ENCODE measurements at regions not wholly inside any gene's neighbourhood (a gene's known extent, or its start where the extent isn't known, plus 50 kb on each side); places are given as distances from the start of the nearest gene placed in this dataset.

- 50% methylated on average over 6 of the region's 6 CpGs for WGBS
- Histone ChIP-seq H3K27me3 (replicated peaks; ENCODE audit: insufficient read depth) (no peaks in the 10 kb centered on the region), H3K9me3 (no peaks in the 10 kb centered on the region), H3K36me3 (no peaks in the 10 kb centered on the region), H3K27ac (no peak overlapping the region), H3K4me3 (no peak overlapping the region), H3K4me1 (replicated peaks) (no peaks in the 10 kb centered on the region)
- DNase-seq (ENCODE audit: low spot score), result no peak
- intact Hi-C loops (cut with DNase I), result no loop called here
- TF ChIP-seq, protein P1, sequence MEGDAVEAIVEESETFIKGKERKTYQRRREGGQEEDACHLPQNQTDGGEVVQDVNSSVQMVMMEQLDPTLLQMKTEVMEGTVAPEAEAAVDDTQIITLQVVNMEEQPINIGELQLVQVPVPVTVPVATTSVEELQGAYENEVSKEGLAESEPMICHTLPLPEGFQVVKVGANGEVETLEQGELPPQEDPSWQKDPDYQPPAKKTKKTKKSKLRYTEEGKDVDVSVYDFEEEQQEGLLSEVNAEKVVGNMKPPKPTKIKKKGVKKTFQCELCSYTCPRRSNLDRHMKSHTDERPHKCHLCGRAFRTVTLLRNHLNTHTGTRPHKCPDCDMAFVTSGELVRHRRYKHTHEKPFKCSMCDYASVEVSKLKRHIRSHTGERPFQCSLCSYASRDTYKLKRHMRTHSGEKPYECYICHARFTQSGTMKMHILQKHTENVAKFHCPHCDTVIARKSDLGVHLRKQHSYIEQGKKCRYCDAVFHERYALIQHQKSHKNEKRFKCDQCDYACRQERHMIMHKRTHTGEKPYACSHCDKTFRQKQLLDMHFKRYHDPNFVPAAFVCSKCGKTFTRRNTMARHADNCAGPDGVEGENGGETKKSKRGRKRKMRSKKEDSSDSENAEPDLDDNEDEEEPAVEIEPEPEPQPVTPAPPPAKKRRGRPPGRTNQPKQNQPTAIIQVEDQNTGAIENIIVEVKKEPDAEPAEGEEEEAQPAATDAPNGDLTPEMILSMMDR (IDR thresholded peaks at IDR 0.05), result no peak
- TF ChIP-seq POLR2A (IDR thresholded peaks at IDR 0.05), result no peak
- no peak for TF ChIP-seq POLR2AphosphoS5 (IDR thresholded peaks at IDR 0.05)
These were observed 769.9 kb upstream of the ADAMTS16 start for GRCh38 chr5:4370218-4370617.

DNA sequence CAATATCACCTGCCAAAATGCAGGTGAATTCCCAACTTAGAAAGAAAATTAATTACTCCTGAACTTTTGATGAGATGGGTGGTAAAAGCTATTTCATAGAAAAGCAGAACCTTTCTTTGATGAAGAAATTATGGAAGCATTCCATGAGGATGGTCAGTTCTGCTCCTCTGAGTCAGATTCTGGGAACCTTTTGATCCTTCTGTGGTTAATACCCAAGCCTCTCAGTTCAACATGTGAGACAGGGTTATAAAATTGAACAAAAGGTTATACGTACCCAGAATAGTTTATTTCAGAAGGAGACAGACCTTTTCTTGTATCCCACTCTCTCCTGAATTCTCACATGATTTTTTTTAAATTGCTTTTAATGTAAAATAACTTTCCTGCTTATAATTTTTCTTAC lies 767.6 kb upstream of the ADAMTS16 start:
- no peaks in the 10 kb centered on the region for H3K36me3 ChIP-seq
- WGBS, result 71% methylated on average over 1 of the region's 1 CpG
- no peak overlapping the region for H3K4me3 ChIP-seq
- DNase-seq (ENCODE audit: low spot score), result no peak
- TF ChIP-seq, protein P1 (IDR thresholded peaks at IDR 0.05), result no peak
- TF ChIP-seq POLR2A (IDR thresholded peaks at IDR 0.05) (no peak), POLR2AphosphoS5 (IDR thresholded peaks at IDR 0.05) (no peak)
- no peaks in the 10 kb centered on the region for H3K27me3 ChIP-seq (replicated peaks; ENCODE audit: insufficient read depth)
- no peak overlapping the region for H3K27ac ChIP-seq
- intact Hi-C loops (cut with DNase I), result no loop called here
- H3K9me3 ChIP-seq, result no peaks in the 10 kb centered on the region
- H3K4me1 ChIP-seq (replicated peaks), result no peaks in the 10 kb centered on the region

DNA sequence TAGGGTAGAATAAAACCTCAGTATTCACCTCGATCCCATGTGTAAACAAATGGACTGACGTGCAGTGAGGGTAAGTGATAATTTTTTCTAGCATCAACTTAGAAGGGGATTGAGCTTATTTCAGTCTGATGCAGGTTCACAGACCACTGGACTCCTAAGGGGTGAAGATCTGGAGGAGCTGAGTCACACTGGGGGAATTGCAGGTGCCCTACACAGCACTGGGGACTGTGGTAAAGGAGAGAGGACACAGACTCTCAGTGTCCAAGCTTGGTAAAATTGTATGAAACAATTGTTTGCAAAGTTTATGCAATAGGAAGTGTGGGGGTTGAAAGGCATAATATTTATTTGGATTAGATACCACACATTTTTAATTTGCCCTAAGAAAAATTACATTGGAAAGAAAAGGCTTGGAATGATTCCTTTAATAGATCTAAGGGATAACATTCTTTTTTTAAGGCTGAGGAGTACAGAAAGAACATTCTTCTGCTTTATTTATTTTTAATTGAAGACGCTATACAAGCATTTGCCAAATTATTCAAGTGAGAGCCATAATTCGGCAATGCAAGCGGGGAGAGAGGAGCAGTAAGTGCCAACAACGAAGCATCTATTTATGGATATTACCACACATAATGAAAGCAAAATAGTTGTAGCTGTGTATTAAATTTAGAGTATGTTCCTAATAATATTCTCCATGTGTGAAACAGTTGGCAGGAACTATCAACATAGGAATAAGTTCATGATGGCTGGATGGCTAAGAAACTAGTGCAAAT lies 766.9 kb upstream of the ADAMTS16 start:
- 33% methylated on average over 6 of the region's 6 CpGs for WGBS
- intact Hi-C loops (cut with DNase I), result no loop called here
- no peaks in the 10 kb centered on the region for H3K4me1 ChIP-seq (replicated peaks)
- TF ChIP-seq, protein P1 (IDR thresholded peaks at IDR 0.05), result no peak
- no peak for TF ChIP-seq POLR2AphosphoS5 (IDR thresholded peaks at IDR 0.05)
- H3K36me3 ChIP-seq, result no peaks in the 10 kb centered on the region
- no peaks in the 10 kb centered on the region for H3K27me3 ChIP-seq (replicated peaks; ENCODE audit: insufficient read depth)
- no peak for DNase-seq (ENCODE audit: low spot score)
- H3K27ac ChIP-seq, result no peak overlapping the region
- H3K9me3 ChIP-seq, result no peaks in the 10 kb centered on the region
- no peak overlapping the region for H3K4me3 ChIP-seq

DNA sequence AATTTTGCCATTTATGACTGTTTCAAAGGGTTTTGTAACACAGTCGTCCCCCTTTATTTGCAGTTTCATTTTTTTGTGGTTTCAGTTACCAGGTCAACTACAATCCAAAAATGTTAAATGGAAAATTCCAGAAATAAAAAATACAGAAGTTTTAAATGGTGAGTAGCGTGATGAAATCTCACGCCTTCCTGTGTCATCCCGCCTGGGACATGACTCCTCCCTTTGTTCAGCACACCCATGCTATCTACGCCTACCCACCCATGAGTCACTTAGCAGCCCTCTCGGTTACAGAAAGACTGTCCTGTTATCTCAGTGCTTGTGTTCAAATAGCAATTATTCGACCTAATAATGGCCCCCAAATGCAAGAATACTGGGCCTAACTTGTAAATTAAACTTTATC lies 765.3 kb upstream of the ADAMTS16 start:
- intact Hi-C loops (cut with DNase I), result no loop called here
- 71% methylated on average over 7 of the region's 7 CpGs for WGBS
- TF ChIP-seq POLR2AphosphoS5 (IDR thresholded peaks at IDR 0.05) (no peak), POLR2A (IDR thresholded peaks at IDR 0.05) (no peak)
- TF ChIP-seq, protein P1 (IDR thresholded peaks at IDR 0.05), result no peak

GRCh38 chr5:4375640-4376039 lies 764.5 kb upstream of the ADAMTS16 start:
- Histone ChIP-seq H3K27me3 (replicated peaks; ENCODE audit: insufficient read depth) (no peaks in the 10 kb centered on the region), H3K27ac (no peak overlapping the region), H3K4me1 (replicated peaks) (no peaks in the 10 kb centered on the region), H3K36me3 (no peaks in the 10 kb centered on the region), H3K4me3 (no peak overlapping the region), H3K9me3 (no peaks in the 10 kb centered on the region)
- DNase-seq (ENCODE audit: low spot score), result no peak
- no peak for TF ChIP-seq POLR2AphosphoS5 (IDR thresholded peaks at IDR 0.05)
- TF ChIP-seq POLR2A (IDR thresholded peaks at IDR 0.05), result no peak
- TF ChIP-seq, protein P1 (IDR thresholded peaks at IDR 0.05), result no peak
- WGBS, result 94% methylated on average over 7 of the region's 7 CpGs
- intact Hi-C loops (cut with DNase I), result no loop called here

More for the DNA sequence above, 765.3 kb upstream of the ADAMTS16 start:
- no peak overlapping the region for H3K4me3 ChIP-seq
- no peak overlapping the region for H3K27ac ChIP-seq
- no peak for DNase-seq (ENCODE audit: low spot score)
- no peaks in the 10 kb centered on the region for H3K27me3 ChIP-seq (replicated peaks; ENCODE audit: insufficient read depth)
- H3K36me3 ChIP-seq, result no peaks in the 10 kb centered on the region
- no peaks in the 10 kb centered on the region for H3K9me3 ChIP-seq
- no peaks in the 10 kb centered on the region for H3K4me1 ChIP-seq (replicated peaks)

Measured in prostate gland (tissue), 2 donors.